Left renal pelvis (tissue), 4 donors: ENCODE measurements at regions not wholly inside any gene's neighbourhood (a gene's known extent, or its start where the extent isn't known, plus 50 kb on each side); places are given as distances from the start of the nearest gene placed in this dataset.
"Not testable (repeated sequence)": the region's sequence is repeated elsewhere in the genome, so short reads cannot be mapped to it uniquely, and the experiment has no call there.

Experiments
- DNase-seq, 4 donors: peaks; one replicate each; pipeline ENCODE4 v3.0.0-alpha.2; 2013; ENCODE audit warnings: low read depth in 4 of 4, low spot score in 3 of 4

DNA sequence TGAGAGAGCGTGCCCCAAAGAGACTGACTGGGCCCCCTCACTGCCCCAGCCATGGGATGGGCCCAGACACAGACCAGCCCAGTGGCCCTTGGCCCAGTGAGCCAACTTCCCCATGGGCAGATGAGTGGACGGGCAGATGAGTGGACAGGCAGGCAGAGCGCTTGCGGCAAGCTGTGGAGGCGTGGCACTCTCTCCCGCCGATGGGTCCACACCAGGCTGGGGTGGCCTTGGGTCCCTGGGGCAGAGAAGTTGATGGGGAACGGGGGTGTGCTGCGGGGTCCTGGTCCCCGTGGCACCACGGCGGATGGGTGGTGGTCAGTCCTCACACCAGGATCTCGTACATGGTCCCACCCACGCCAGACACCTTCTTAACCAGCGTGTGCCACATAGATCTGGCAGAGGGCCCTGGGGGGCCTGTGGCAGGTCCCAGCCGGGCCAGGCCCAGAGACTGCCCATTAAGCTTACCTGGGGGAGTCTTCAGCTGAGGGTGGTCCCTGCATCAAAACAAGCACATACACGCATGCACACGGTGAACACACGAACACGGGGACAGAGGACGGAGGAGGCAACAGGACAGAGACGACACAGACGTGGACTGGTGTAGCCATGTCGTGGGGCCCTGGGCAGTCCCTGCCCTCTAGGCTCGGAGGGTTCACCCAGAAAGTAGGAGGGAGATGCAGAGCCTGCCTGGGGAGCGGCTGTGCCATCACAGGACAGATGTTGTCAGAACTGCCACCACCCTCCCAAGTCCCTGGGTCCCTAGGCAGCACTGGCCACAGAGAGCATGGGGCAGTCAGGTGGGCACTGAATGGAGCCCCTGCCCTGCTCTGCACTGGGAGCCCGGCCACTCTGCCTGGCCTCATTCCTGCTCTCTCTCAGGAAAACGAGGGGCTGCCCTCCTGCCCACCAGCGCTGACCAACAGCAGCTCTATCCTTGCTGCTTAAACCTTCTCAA is 182.2 kb downstream of the IGLL1 start:
- no peak for DNase-seq

DNA sequence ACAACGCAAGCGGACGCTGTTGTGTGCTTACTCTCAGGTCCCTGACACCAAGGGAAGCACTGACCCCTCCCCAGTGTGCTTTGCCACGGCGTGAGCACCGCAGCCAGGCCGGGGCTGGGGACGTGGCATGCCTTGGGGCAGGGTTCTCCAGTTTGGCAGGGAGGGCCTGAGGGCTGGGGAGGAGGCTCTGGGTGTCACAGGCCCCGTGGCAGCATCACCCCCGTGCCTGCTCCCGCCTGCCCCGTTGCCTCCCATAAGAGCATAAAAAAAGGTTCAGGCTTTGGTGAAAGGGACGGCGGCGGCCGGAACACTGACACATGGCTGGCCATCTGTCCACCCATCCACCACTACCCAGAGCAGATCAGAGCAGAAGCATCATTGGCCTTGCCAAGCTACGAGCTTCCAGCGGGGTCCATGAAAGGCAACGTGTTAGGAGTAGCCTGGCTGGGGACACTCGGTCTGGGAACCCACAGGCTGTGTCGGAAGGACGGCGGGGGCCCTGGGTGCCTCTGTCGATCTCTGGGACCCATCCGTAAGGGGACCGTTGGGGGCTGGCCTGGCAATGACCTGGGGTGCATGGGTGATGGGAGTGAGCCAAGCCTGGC is 183.0 kb downstream of the IGLL1 start:
- DNase-seq = no peak

DNA sequence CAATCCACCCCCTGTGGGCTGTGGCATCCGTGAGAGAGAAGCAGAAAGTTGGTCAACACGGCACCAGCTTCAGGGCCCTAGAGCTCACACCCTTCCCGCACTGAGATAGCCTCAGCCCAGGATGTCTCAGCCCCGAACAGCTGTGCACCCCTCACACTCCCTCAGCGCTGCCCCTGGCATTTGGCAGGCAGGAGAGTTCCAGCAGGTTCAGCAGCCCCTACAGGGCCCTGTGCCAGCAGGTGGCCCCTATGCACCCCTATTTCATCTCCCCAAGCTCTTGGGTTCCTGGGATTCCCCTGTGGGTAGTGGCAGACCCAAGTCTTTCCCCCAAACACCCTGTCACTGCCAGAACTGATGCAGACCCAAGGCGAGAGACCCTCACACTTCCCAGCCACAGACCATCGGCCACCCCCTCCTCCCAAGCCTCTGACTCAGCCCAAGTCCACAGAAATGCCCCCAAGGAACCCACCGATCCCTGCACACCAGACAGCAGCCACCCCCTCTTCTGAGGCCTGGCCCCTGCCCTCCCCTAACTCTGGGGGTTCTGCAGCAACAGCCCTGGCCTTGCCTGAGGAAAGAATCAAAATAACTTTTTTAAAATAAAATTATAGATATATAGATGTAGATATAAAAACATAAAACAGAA is 183.6 kb downstream of the IGLL1 start:
- DNase-seq = no peak

DNA sequence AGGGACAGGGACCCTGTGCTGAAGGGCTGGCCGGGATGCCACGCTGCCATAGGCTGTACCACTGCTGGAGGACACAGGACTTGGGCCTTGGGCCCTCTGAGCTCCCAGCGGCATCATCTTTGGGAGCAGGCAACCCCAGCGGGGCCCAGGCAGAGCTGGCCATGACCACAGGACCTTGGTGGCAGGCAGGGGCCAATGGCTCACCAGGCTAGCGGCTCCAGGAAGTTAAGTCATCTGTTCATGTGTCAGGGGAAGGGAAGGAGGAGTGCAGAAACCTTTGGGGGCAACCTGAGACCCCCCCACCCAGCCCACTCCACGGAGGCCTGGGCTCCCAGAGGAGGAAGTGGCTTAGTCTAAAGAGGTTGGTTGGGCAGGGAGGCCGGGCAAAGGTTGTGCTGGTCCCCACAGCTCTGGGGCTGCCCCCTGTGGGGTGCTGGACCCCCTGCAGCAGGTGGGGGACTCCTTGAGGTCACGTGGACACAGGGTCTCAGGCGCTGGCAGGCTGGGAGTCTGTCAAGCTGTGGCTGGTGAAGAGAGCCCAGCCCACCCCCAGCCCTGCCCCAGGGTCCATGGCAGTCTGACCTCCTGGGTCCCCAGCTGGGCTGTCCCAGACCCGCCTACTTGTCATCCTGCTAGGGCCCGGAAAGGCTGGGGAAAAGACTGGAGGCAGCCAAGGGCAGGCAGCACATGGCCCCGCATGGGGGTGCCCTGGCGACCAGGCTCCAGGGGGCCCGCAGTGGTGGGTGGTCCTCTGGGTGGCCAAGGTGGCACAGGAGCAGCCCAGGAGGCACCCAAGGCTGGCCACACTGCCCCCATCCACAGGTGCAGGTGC is 184.3 kb downstream of the IGLL1 start:
- DNase-seq = no peak

DNA sequence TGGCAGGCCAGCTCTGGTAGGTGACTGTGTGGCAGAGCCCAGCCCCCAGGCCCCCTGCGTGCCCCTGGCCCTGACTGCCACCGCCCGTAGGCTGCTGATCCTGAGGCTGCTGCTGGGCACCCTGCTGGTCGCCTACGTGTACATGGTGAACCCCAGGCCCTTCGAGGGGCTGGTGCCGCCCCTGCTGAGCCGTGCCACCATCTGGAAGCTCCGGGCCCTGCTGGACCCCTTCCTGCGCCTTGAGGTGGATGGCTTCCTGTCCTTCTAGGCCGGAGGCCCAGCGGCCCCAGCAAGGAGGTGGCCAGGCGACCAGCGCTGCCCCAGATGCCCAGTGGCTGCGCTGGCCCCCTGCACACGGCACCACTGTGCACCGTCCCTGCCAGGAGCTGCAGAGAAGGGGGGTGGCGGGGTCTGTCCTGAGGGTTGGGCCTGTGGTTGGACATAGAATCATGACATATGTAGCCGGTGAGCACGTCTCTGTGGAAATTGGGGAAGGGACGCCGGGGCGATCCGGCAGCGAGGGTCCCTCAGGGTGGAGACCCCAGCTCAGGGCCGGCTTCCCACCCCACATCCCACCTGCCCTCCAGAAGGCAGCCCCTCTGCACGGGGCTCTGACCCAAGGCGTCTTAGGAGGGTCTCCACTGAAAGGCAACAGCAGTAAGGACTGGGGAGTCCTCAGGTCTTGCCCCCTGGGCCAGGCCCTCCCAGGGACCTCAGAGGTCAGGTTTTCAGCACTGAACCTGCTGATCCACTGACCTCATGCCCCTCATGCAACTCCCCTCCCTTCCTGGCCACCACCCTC is 185.4 kb downstream of the IGLL1 start:
- DNase-seq = no peak

DNA sequence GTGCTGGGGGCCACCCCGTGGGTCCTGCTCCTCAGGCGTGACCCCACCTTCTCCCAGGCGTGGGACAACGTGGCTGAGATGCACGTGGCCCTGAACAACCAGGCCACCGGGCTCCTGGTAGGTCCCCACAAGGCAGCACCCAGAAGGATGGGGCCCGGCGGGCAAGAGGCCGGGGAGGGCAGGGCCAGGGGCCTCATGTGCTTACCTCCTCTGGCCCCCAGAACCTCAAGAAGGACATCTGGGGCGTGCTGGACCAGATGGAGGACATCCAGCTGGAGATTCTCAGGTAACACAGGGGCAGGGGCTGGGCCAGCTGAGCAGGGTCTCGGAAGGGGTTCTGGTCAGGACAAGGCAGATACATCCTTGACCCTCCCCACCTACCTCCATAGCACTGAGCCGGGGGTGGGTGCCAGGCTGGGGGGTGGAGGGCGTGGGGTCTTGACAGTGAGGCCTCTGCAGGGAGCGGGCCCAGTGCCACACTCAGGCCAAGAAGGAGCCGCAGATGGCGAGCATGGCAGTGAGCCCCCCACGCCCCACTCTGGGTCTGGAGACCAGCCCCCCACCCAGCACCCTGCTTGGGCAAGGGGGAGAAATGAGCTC is 186.3 kb downstream of the IGLL1 start:
- DNase-seq = no peak

DNA sequence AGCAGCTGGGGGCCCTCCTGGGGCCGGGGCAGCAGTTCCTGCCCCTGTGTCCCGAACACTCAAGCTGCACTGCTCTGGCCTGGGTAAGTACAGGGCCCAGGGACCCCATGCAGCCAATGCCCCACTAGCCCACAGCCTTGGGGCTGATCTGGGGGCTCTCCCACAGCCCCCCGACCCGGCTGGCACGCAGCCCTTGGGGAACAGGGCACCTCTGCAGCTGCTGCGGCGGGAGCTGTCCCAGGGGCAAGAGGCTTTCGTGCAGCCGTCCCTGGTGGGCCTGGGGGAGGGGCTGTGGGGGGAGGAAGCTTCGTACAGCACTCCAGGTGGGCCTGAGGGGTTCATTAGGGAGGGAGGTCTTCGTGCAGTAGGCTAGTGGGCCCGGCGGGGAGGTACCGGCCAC is 186.9 kb downstream of the IGLL1 start:
- not testable (repeated sequence) for DNase-seq

DNA sequence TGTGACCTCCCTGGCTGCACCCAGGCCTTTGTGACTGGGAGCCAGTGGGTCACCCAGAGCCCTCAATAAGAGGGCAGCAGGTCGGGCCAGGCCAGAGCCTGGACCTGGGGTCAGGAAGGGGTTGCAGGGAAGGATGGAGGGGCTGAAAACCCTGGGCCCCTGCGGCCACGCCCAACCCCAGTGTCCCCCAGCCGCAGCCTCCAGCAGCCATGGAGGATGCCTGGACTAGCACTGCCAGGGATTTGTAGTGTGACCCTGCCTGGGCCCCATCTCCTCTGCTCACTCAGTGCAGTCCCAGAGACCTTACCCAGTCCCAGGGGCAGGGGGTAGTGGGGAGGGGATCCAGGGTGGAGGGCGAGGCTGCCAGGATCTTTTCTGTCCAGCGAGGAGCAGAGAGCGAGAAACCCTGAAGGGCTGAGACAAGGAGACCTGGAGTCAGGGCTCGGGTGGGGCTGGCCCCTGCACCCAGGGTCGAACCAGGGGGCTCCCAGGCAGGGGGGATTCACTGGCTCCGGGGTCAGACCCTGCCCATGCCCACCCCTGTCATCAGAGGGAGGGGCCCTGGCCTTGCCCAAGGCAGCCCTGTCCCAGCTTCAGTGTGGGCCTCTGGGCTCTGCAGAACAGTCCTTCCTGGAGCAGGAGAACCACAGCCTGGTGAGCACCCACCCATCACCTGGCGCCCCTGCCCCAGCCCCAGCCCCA is 187.5 kb downstream of the IGLL1 start:
- DNase-seq = no peak

DNA sequence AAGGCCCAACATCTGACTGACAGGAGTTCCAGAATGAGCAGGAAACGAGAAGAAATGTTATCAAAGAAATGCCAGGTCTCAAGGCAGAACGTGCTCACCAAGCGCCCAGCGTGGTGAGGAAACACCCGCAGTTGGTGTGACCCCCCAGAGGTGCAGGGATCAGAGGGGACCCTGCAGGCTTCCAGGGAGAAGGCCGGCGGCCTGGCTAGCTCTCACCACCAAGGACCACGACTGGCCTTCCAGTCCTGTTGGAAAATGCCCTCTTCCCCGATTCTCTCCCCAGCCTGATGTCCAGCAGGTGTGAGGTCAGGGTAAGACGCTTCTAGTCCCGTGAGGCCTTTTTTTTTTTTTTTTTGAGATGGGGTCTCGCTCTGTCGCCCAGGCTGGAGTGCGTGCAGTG is 189.1 kb downstream of the IGLL1 start:
- no peak for DNase-seq

DNA sequence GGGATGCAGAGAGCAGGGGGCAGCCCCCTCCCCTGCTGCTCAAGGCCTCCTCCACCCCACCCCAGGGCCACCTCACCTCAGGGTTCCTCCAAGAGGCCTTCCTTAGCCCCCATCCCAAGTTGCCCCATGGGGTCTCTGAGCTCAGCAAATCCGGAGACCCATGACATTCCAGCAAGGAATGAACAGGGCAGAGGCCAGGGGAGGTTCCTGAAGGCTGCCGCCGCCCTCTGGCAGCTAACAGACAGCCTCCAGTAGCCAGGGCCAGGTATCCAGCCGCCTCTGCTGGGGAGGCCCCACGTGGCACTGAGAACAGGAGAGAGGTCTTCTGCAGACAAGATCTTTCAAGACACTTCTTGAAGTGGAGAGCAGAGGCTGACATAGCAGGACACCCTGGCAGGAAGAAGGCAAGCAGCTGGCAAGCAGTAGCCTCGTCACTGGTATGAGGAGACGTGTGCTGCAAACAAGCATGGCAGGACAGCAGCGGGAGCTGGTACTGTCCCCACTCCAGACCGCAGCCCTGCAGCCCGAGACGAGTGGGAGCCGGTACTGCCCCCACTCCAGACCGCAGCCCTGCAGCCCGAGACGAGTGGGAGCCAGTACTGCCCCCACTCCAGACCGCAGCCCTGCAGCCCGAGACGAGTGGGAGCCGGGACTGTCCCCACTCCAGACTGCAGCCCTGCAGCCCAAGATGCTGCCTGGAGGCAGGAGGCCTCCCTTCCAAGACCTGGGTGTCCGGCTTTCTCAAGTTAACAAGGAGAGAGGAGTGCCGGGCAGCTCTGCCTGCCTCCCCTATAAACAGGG is 190.6 kb downstream of the IGLL1 start:
- DNase-seq = no peak

DNA sequence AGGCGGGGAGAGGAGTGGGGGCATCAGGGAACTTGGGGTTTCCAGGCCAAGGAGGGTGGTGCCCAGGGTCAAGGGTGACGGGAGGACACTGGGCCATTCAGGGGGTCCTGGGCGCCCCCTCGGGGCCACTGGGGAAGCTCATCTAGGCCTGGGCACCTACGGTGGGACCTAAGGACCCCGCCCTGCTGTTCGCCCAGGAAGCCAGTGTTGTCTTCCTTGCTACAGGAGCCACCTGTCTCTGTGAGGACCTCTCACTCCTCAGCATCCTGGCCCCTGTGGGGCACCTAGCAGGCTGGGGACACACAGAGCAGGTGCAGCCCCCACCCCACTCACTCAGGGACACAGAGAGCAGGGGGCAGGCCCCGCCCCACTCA is 191.6 kb downstream of the IGLL1 start:
- no peak for DNase-seq

DNA sequence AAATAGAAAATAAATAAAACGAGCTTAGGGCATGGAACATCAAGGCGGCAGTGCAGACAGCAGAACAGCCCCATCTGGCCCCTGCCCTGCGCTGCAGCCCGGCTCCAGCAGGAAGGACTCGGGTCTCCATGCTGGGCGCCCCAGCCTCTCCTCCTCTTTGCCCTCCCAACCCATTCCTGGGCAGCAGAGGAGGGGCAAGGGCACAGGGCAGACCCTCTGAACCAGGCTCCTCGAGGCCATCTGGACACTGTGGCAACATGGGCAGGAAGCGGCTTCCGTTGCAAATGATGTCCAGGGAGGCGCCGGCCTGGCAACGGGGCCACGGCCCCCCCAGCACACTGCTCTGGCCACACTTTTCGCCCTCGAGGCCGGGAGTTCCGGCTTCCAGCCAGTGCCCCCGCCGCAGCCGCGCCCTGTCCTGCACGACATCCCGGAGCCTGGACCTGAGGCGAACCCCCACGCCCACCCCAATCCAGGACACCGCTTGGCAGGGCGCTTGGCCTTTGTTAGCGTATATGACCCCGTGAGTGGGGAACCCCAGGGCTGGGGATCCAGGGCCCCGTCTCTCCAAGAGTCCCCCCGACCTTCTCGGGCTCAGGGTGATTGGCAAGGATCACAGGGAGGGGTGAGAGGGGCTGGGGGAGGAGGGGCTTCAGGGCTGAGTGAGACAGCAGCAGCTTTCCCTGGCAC is 192.1 kb downstream of the IGLL1 start:
- no peak for DNase-seq

DNA sequence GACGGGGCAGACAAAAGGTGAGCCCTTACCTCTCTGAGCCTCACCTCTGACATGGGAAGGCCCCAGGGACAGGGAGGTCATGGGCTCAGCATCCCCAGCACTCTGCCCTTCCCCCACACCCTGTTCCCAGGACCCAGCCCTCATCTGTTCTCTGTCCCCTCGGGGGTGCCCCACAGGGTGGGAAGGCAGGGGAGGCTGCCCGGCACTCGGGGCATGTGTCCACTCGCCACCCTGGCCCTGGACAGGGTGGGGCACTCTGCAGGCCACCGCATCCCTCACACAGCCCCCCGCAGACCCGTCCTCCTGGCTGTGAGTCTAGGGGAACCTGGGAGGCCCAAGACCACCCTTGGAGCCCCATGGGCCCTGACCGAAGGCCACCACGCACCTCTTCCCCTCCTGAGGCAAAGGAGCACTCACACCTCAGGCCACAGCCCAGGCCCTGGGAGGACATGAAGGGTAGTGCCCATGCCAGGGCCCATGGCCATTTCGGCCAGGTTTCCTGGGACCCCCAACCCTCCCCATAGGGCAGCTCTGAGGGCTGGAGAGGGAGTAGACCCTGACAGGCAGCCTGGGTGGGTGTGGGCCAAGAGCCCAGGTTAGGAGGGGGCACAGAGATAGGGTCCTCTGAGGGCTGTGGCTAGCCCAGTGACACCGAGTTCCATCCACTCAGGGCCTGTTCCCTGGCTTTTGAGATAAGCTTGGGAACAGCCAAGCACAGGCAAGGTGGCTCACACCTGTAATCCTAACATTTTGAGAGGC is 193.1 kb downstream of the IGLL1 start:
- DNase-seq = no peak

DNA sequence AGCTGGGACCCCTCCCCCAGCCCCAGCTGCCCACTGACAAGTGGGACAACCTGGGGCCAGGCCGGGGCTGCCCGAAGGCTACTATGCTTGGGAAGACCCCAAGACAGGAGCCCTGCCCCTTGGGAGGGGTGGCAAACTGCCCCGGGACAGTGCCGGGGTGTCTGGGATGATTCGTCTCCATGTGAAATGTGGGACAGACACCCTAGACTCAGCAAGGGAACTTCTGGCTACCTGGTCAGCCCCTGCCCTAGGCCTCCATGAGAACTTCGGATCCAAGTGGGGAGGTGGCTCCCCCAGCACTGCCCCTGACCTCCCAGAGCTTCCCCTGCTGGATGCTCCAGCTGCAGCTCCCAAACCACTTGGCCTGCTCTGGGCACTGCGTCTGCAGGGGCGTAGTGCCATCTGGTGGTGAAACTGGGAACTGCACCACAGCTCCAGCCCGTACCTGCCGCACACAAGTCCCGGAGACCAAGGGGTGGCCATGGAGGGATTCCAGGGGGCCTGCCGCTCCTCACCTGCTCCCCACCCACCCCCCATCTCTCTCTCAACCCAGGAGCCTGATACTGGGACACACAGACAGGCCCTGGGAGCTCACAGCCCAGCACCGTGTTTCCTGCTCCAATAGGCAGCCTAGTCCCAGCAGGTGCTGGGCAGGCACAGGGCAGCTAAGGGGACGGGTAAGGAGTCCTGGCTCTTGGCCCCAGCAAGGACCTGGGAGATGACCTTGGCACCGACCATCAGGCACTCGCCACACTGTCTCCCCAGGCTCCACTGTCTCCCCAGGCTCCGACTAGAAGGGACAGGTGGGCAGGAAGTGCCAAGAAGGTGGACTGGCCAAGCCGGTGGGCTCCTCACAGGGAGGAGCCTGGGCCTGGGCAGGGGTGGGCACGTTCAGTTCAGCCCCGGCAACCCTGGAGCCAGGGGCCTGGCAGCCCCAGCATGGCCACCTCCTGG is 194.1 kb downstream of the IGLL1 start:
- DNase-seq = peak in 3 of 4 donors; percentile 55 to 72 (median 68)

DNA sequence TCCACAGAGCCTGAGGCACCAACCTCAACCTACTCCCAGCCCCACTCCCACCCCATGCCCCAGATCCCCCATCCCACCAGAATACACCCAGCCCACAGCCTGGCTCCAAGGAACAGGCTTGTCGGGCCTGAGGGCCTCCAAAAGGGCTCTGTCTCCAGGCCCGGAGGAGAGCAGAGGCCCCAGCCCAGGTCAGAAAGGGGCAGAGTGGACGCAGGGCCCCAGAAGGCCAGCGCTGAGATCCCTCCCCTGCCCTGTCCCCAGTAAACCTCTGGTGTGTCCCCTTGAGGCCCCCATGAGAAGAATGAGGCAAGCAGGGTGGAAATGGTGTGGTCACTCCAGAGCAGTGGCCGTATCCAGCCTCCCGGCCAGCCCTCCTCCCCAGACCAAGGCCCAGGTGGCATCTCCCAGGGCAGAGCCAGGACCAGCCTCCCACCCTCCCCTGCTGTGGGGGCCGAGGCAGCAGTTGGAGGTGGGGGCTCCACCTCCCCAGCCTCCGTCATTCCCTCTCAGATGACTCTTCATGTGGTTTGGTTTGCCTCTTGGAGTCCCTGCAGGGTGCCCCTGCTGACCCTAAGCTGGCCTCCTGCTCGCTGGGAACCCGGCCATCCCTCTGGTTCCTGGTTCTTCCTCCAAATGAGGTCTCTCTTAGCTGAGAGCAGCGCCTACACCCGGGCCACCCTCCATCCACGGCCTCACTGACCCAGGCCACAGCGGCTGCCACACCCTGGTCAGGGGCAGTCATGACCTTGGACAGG is 195.0 kb downstream of the IGLL1 start:
- no peak for DNase-seq
